ENCODE measurements at regions not wholly inside any gene's neighbourhood (a gene's known extent, or its start where the extent isn't known, plus 50 kb on each side); places are given as distances from the start of the nearest gene placed in this dataset.

DNA sequence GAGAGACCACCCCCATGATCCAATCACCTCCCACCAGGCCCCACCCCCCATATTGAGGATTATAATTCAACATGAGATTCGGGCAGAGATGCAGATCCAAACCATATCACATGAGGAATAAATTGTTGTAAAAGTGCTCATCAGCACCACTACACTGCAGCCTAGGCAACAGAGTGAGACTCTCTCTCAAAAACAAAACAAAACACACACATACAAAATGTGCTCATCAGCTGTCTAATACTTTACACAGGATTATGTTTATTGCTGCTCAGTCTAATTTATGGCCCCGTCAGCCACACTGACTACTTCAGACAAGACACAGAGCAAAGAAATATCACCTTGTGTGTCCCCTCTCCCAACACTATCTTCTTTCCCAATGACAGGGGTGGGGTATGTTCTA is 72.9 kb upstream of the PPM1J start:
- no peak for DNase-seq (ENCODE audit: low read depth in 2 of 2)

DNA sequence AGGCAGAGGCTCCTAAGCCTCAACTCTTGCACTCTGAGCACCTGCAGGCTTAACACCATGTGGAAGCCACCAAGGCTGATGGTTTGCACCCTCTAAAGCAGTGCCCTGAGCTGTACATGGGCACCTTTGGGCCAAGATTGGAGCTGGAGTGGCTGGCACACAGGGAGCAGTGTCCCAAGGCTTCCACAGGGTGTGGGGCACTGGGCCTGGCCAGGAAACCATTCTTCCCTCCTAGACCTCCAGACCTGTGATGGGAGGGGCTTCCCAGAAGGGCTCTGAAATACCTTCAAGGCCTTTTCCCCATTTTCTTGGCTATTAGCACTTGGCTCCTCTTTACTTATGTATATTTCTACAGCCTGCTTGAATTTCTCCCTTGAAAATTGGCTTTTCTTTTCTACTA is 67.9 kb upstream of the PPM1J start:
- DNase-seq (ENCODE audit: low read depth in 2 of 2): no peak

DNA sequence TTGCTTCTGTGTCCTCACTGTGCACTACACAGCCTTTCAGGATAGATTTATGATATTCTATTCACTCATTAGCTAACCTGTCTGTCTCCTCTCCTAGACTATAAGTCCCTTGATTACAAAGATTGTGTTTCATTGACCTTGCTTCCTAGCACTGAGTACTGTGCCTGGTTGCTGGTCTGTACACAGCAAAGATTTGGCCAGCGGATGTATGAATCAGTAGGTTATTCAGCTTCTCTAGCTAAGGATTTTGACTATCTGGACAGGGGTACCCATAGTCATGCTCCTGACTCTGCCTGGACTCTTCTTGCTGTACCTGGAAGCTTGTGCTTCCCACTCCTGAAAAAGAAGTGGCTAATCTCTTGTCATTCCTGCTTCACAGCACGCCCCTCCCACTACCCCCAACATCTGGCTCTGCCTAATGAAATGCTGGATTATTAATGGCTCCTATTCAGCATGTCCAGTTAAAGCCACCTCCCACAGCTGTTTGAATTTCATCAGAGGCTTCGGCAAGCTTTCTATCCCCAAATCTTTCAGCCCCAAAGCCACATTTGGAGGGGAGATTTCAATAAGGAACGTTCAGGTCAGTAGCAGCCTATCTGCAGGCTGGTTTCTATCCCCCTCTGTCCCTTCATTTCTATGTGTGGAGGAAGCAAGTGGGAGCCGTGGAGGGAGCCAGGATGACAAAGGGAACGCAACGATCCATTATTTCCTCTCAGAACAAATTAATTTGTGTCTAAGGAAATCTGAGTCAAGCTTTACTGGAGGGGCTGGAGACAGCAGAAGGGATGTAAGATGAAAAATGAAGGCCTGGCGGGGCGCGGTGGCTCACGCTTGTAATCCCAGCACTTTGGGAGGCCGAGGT is 64.8 kb upstream of the PPM1J start:
- no peak for DNase-seq (ENCODE audit: low read depth in 2 of 2)

DNA sequence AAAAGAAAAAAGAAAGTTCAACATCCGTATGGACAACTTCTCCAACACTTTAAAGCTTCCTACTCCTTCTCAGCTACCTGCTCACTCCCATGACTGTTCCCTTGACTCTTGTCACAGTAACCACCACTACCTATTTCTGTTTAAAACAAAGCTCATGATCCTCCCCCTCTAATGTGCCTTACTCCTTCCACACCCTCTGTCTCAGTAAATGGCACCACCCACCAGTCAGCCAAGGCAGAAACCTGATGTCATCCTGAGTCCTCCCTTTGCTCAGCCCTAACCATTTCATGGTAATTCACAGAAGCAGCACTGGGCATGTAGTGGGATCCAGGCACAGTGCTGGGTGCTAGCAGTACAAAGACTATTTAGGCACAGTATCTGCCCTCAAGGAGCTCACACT is 63.0 kb upstream of the PPM1J start:
- DNase-seq (ENCODE audit: low read depth in 2 of 2): no peak

DNA sequence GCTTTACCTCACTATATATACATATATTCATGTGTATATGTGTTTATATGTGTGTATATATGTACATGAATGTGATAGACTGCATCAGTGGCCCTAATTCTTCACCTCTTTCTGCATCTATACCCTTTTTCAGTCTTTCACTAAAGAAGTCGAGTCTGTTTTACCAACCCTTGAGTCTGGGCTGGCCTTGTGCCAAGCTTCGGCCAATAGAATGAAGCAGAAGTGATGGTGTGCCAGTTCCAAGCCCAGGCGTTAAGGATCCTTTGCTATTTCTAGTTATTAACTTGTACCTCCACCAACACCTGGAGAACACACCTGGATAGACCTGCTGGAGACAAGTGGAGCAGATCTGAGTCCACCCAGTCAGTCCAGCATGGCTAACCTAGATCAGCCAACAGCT is 61.6 kb upstream of the PPM1J start:
- no peak for DNase-seq (ENCODE audit: low read depth in 2 of 2)

DNA sequence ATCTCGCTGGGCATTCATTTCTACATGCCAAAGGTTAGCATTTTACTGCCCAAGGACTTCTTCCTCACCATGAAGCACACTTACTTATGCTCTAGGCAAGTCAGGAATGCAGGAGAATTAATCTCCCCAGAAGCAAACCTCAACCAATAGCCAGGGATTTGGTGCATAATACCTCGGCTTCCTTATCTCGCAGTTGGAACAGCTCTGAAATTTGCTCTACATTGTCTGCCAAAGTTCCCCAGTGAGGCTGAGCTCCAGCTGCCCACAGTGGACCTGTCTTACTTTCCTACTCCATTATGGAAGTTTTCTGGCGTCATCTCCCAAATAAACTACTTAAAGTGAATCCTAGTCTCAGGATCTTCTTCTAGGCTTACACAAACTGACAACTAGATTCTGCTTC is 57.6 kb upstream of the PPM1J start:
- no peak for DNase-seq (ENCODE audit: low read depth in 2 of 2)

DNA sequence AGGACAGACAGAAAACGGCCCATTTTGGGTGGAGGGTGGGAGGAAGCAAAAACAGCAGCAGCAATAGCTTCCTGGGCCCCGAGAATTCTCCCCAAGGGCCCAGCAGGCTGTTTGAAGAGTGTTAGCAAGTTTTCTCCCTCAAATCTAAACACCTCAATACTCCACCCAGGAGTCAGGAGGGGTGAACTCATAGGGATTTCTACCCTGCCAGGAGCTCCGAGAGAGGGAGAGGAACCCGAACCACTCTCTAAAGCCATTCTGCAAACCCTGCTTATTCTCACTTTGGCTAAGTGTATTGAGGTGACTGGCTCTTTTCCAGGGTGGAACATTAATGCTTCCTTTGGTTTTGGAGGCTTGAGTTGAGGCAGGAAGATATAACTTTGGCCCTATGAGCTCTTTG is 55.6 kb upstream of the PPM1J start:
- DNase-seq (ENCODE audit: low read depth in 2 of 2): no peak

DNA sequence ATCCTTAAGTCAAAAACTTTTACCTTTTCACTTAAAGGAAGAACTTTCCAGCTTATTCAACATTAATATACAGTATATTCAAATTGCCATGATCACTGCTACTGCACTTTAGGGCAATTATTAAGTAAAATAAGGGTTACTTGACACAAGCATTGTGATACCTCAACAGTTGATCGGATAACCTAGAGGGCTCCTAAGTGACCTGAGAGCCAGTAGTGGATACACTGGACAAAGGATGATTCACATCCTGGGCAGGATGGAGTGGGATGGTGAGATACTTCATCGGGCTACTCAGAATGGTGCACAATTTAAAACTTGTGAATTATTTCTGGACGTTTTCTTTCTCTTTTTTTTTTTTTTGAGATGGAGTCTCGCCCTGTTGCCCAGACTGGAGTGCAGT is 54.5 kb upstream of the PPM1J start:
- no peak for DNase-seq (ENCODE audit: low read depth in 2 of 2)

DNA sequence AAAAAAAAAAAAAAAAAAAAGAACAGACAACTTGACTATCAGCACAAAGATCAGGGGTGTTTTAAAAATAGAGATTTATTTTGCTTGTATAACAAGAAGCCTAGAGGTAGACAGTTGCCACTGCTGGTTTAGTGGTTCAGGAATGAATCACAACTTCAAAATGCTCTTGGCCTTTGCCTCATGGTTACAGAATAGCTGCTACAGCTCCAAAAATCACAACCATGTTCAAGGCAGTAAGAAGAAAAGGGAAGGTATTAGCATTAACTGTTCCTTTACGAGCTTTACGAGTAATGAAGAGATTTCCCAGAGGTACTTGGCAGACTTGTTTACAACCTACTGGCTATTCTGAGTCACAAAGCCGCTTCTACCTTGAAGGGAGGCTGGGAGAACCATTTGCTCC is 52.5 kb upstream of the PPM1J start:
- no peak for DNase-seq (ENCODE audit: low read depth in 2 of 2)

Measured in stimulated activated CD8-positive, alpha-beta memory T cell treated with anti-CD3 and anti-CD28 coated beads, Interleukin-7, amount 100 ng/mL, for 4 hours (primary cell).